GM12878 (cell line): ENCODE measurements at regions not wholly inside any gene's neighbourhood (a gene's known extent, or its start where the extent isn't known, plus 50 kb on each side); places are given as distances from the start of the nearest gene placed in this dataset.

Experiments
- ATAC-seq: fragments of 200-7000 bp; cut with Tn5 transposase; 3 replicates; pipeline ENCODE4 v1.9.1; 2020; ENCODE audit warnings: mild to moderate bottlenecking, moderate library complexity
- BruUV-seq: library from RNA; stranded (reverse); fragments of 400-500 nt; replicated peaks from 2 replicates; lab custom pipeline; 2021; lab: Mats Ljungman, UMichigan
- CTCF ChIA-PET: fragments of 300-600 bp; sonication (Branson Sonifier 250); formaldehyde crosslinking; extraction: SDS; loops from one replicate; lab custom pipeline; 2021; ENCODE audit warnings: inconsistent platforms; lab: Yijun Ruan, JAX
- POLR2A ChIA-PET: fragments of 350-600 bp; formaldehyde crosslinking; extraction: SDS; loops from one replicate; lab custom pipeline; 2021; ENCODE audit warnings: inconsistent platforms; lab: Charles Lee
- RAD21 ChIA-PET: fragments of 300-600 bp; sonication (Branson Sonifier 250); formaldehyde crosslinking; loops from one replicate; lab custom pipeline; 2023; ENCODE audit warnings: antibody characterized with exemption; ENCODE audit not compliant: unreplicated experiment; lab: Charles Lee
- SMC1A ChIA-PET: fragments of 300-600 bp; sonication (Branson Sonifier 250); formaldehyde crosslinking; loops from one replicate; lab custom pipeline; 2023; ENCODE audit not compliant: unreplicated experiment, uncharacterized antibody; lab: Charles Lee
- DNase-seq: peaks from one replicate; pipeline ENCODE4 v3.0.0-alpha.2; 2011; ENCODE audit warnings: low read depth, low spot score
- FAIRE-seq: peaks from 3 replicates; lab custom pipeline; 2011; peaks lifted over from hg19 to GRCh38; lab: Jason Lieb, UNC
- H2AFZ ChIP-seq: 2 replicates; pipeline ENCODE4 v1.6.0; 2011; ENCODE audit warnings: low read depth, low read length, control low read depth; ENCODE audit not compliant: control insufficient read depth
- H3K27ac ChIP-seq: 2 replicates; pipeline ENCODE4 v1.5.1; 2011; ENCODE audit warnings: control low read depth; ENCODE audit not compliant: control insufficient read depth, insufficient read depth
- H3K27me3 ChIP-seq, 2 experiments: replicated peaks in 1 of 2; 2 replicates each; pipeline versions ENCODE4 v1.6.0 to v1.6.1; 2011; ENCODE audit warnings: low read length in 1 of 2; ENCODE audit not compliant: control insufficient read depth in 2 of 2, insufficient read depth in 2 of 2
- H3K36me3 ChIP-seq, 2 experiments: 2 replicates each; pipeline ENCODE4 v1.5.1; 2011; ENCODE audit warnings: low read length in 1 of 2; ENCODE audit not compliant: control insufficient read depth in 2 of 2, insufficient read depth in 2 of 2
- H3K4me1 ChIP-seq: 2 replicates; pipeline ENCODE4 v1.6.1; 2011; ENCODE audit warnings: mild to moderate bottlenecking, low read length, moderate library complexity, mixed read lengths; ENCODE audit not compliant: control insufficient read depth, insufficient read depth
- H3K4me2 ChIP-seq: 2 replicates; pipeline ENCODE4 v1.6.0; 2011; ENCODE audit warnings: control low read depth; ENCODE audit not compliant: control insufficient read depth, insufficient read depth
- H3K4me3 ChIP-seq: fragments of 200-600 bp; sonication (generic); 2 replicates; pipeline ENCODE4 v1.5.1; 2016
- H3K79me2 ChIP-seq: 2 replicates; pipeline ENCODE4 v1.6.0; 2011; ENCODE audit warnings: low read length; ENCODE audit not compliant: control insufficient read depth, insufficient read depth
- H3K9ac ChIP-seq: 2 replicates; pipeline ENCODE4 v1.8.0; 2011; ENCODE audit warnings: low read length, control low read depth, mixed read lengths; ENCODE audit not compliant: control insufficient read depth, insufficient read depth
- H3K9me3 ChIP-seq: replicated peaks from 3 replicates; pipeline ENCODE4 v1.5.1; 2011; ENCODE audit warnings: mild to moderate bottlenecking, low read length; ENCODE audit not compliant: control insufficient read depth, insufficient read depth
- H4K20me1 ChIP-seq: 2 replicates; pipeline ENCODE4 v1.6.0; 2011; ENCODE audit not compliant: control insufficient read depth, insufficient read depth
- BRCA1 ChIP-seq: IDR thresholded peaks from 2 replicates; pipeline ENCODE4 v1.6.1; 2011; ENCODE audit warnings: low read depth, low read length, improper control_type of control experiment
- CREM ChIP-seq: IDR thresholded peaks from 2 replicates; pipeline ENCODE4 v1.6.1; 2014; ENCODE audit warnings: antibody characterized with exemption, low read depth
- E2F8 ChIP-seq: fragments of 450-650 bp; IDR thresholded peaks from 2 replicates; pipeline ENCODE4 v1.6.1; 2018; ENCODE audit warnings: mild to moderate bottlenecking, low read depth, moderate library complexity; ENCODE audit not compliant: partially characterized antibody
- FOS ChIP-seq: IDR thresholded peaks from 3 replicates; pipeline ENCODE4 v1.6.1; 2011; ENCODE audit warnings: borderline replicate concordance; ENCODE audit not compliant: insufficient read length; ENCODE audit errors: extremely low read depth
- GATAD2B ChIP-seq: fragments of 450-650 bp; conservative IDR thresholded peaks from 2 replicates; pipeline ENCODE4 v1.6.1; 2017; ENCODE audit warnings: low read depth, mild to moderate bottlenecking, moderate library complexity
- HDGF ChIP-seq: fragments of 450-650 bp; IDR thresholded peaks from 2 replicates; pipeline ENCODE4 v1.6.1; 2016; ENCODE audit warnings: antibody characterized with exemption
- IKZF1 ChIP-seq: fragments of 450-650 bp; conservative IDR thresholded peaks from 2 replicates; pipeline ENCODE4 v1.6.1; 2017; ENCODE audit warnings: antibody characterized with exemption, mild to moderate bottlenecking
- MAX ChIP-seq: IDR thresholded peaks from 2 replicates; pipeline ENCODE4 v1.6.1; 2012; ENCODE audit warnings: low read depth, low read length, improper control_type of control experiment
- MTA3 ChIP-seq: IDR thresholded peaks from 2 replicates; pipeline ENCODE4 v1.6.1; 2012; ENCODE audit warnings: low read length, inconsistent platforms, borderline replicate concordance
- PML ChIP-seq: IDR thresholded peaks from 2 replicates; pipeline ENCODE4 v1.6.1; 2012; ENCODE audit warnings: low read length, inconsistent platforms
- POU2F2 ChIP-seq: IDR thresholded peaks from 3 replicates; pipeline ENCODE4 v1.6.1; 2011; ENCODE audit warnings: low read depth, mild to moderate bottlenecking, low read length, borderline replicate concordance
- SPI1 ChIP-seq: IDR thresholded peaks from 2 replicates; pipeline ENCODE4 v1.6.1; 2011; ENCODE audit warnings: low read depth, mild to moderate bottlenecking, low read length, moderate library complexity, borderline replicate concordance; ENCODE audit not compliant: insufficient read depth
- SUPT20H ChIP-seq: IDR thresholded peaks from 2 replicates; pipeline ENCODE4 v1.6.1; 2011; ENCODE audit warnings: low read depth, mild to moderate bottlenecking, low read length, moderate library complexity, borderline replicate concordance; ENCODE audit not compliant: control insufficient read depth
- WGBS: methylation state at CpG from one replicate; pipeline ENCODE4 v1.1.6; 2016; ENCODE audit warnings: low lambda C conversion rate; ENCODE audit not compliant: insufficient replicate concordance, insufficient coverage; ENCODE audit errors: missing lambda C conversion rate; 5-methylcytosine and 5-hydroxymethylcytosine counted together
- in situ Hi-C: fragments of 300-500 bp; cut with MboI; formaldehyde crosslinking; loops from 9 replicates; pipeline ENCODE4 v1.14.3; 2018; ENCODE audit warnings: mixed read lengths
- intact Hi-C: fragments of 100-400 bp; cut with micrococcal nuclease; formaldehyde crosslinking; loops from one replicate; pipeline ENCODE4 v1.14.2; 2022; ENCODE audit not compliant: unreplicated experiment
- TF ChIP-seq, protein P1 (sequence below): IDR thresholded peaks from 2 replicates; pipeline ENCODE4 v1.6.1; 2011; ENCODE audit warnings: low read depth, low read length, improper control_type of control experiment, borderline replicate concordance

- Histone ChIP-seq H2AFZ (no peak overlapping the region), H3K4me2 (no peak overlapping the region), H3K27me3 (no peaks in the 10 kb centered on the region), H3K79me2 (no peaks in the 10 kb centered on the region), H3K9ac (no peak overlapping the region), H3K27ac (no peak overlapping the region), H3K9me3 (no peaks in the 10 kb centered on the region), H3K4me1 (no peaks in the 10 kb centered on the region), H4K20me1 (no peaks in the 10 kb centered on the region), H3K36me3 (no peaks in the 10 kb centered on the region), H3K4me3 (no peak overlapping the region)
- no TSS peak for BruUV-seq
- no peak for TF ChIP-seq SUPT20H
- no peak for TF ChIP-seq POU2F2
- TF ChIP-seq E2F8: no peak
- no peak for TF ChIP-seq HDGF
- no peak for TF ChIP-seq GATAD2B
- TF ChIP-seq MAX: no peak
- no peak for TF ChIP-seq MTA3
- no peak for TF ChIP-seq IKZF1
- no peak for TF ChIP-seq SPI1
- TF ChIP-seq PML: no peak
- TF ChIP-seq, protein P1, sequence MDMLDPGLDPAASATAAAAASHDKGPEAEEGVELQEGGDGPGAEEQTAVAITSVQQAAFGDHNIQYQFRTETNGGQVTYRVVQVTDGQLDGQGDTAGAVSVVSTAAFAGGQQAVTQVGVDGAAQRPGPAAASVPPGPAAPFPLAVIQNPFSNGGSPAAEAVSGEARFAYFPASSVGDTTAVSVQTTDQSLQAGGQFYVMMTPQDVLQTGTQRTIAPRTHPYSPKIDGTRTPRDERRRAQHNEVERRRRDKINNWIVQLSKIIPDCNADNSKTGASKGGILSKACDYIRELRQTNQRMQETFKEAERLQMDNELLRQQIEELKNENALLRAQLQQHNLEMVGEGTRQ: no peak
- TF ChIP-seq FOS: no peak
- no peak for TF ChIP-seq BRCA1
- TF ChIP-seq CREM: no peak
- intact Hi-C loops (no loop called here), in situ Hi-C loops (no loop called here)
- ChIA-PET RAD21 (no interaction called here), CTCF (interaction anchor here (2.1 kb wide), 1 partner anchor 11 kb away, joined by 6 read pairs; no protein-coding TSS in a partner anchor), POLR2A (no interaction called here), SMC1A (no interaction called here)
- FAIRE-seq (no peak), ATAC-seq (no peak), DNase-seq (no peak)
- 17% methylated on average over 6 of the region's 6 CpGs for WGBS
These were observed 289.7 kb upstream of the TPM1 start for GRCh38 chr15:62752657-62753517.
